AG10803 (cell line): ENCODE measurements at regions not wholly inside any gene's neighbourhood (a gene's known extent, or its start where the extent isn't known, plus 50 kb on each side); places are given as distances from the start of the nearest gene placed in this dataset.

Experiments used
- DNase-seq: peaks from one replicate; pipeline ENCODE4 v3.0.0; 2010; ENCODE audit warnings: low read depth
- H3K4me3 ChIP-seq: 2 replicates; pipeline ENCODE4 v1.5.1; 2011; ENCODE audit warnings: mild to moderate bottlenecking, low read length, control low read depth
- CTCF ChIP-seq: conservative IDR thresholded peaks from 2 replicates; pipeline ENCODE4 v1.5.1; 2011; ENCODE audit warnings: mild to moderate bottlenecking, low read length, control low read depth, inconsistent platforms

GRCh38 chr1:81029266-81029665, 771.5 kb upstream of the ADGRL2 start:
- no peak for DNase-seq
- no peak overlapping the region for H3K4me3 ChIP-seq
- no peak for TF ChIP-seq CTCF

- no peak for DNase-seq
These were observed 777.5 kb upstream of the ADGRL2 start for GRCh38 chr1:81023187-81023724.

GRCh38 chr1:81021134-81021533, 779.6 kb upstream of the ADGRL2 start:
- DNase-seq: no peak
- H3K4me3 ChIP-seq: no peak overlapping the region
- TF ChIP-seq CTCF: no peak; the same call in 1 of the 2 replicates

More at GRCh38 chr1:81023187-81023724, 777.5 kb upstream of the ADGRL2 start:
- no peak overlapping the region for H3K4me3 ChIP-seq
- TF ChIP-seq CTCF: no peak

- TF ChIP-seq CTCF: no peak
- no peak for DNase-seq
- no peak overlapping the region for H3K4me3 ChIP-seq
These were observed 780.2 kb upstream of the ADGRL2 start for GRCh38 chr1:81020506-81020905.

- DNase-seq: no peak
- TF ChIP-seq CTCF: no peak
- no peak overlapping the region for H3K4me3 ChIP-seq
These were observed 790.6 kb upstream of the ADGRL2 start for GRCh38 chr1:81010126-81010525.

GRCh38 chr1:81008293-81008692, 792.4 kb upstream of the ADGRL2 start:
- DNase-seq: no peak
- no peak for TF ChIP-seq CTCF
- no peak overlapping the region for H3K4me3 ChIP-seq

GRCh38 chr1:81007024-81007423, 793.7 kb upstream of the ADGRL2 start:
- no peak overlapping the region for H3K4me3 ChIP-seq
- TF ChIP-seq CTCF: no peak
- DNase-seq: no peak
